ENCODE measurements at regions not wholly inside any gene's neighbourhood (a gene's known extent, or its start where the extent isn't known, plus 50 kb on each side); places are given as distances from the start of the nearest gene placed in this dataset.

GRCh38 chr11:20311444-20311843 is 52.1 kb upstream of the HTATIP2 start:
- Histone ChIP-seq H3K9me3 (no peaks in the 10 kb centered on the region), H3K27ac (no peak overlapping the region), H3K4me1 (no peaks in the 10 kb centered on the region), H3K4me3 (no peak overlapping the region), H3K27me3 (no peaks in the 10 kb centered on the region), H3K36me3 (replicated peaks in 1 of 2; ENCODE audit: insufficient read depth in 1 of 2, low read depth in 2 of 2) (no peaks in the 10 kb centered on the region)
- intact Hi-C loops (cut with DNase I) = no loop called here
- TF ChIP-seq CTCF (IDR thresholded peaks at IDR 0.05) (no peak), POLR2A (IDR thresholded peaks at IDR 0.05) (no peak)
- no peak for DNase-seq
- ATAC-seq = no peak
- WGBS, 2 donors = 70 to 72% methylated on average over 5 of the region's 5 CpGs

GRCh38 chr11:20310596-20311394 is 52.7 kb upstream of the HTATIP2 start:
- TF ChIP-seq CTCF (IDR thresholded peaks at IDR 0.05) (no peak), POLR2A (IDR thresholded peaks at IDR 0.05) (no peak)
- intact Hi-C loops (cut with DNase I) = no loop called here
- H3K4me1 ChIP-seq = no peaks in the 10 kb centered on the region
- H3K27ac ChIP-seq = no peak overlapping the region
- no peak for ATAC-seq
- H3K36me3 ChIP-seq (replicated peaks in 1 of 2; ENCODE audit: insufficient read depth in 1 of 2, low read depth in 2 of 2) = no peaks in the 10 kb centered on the region
- no peaks in the 10 kb centered on the region for H3K27me3 ChIP-seq
- WGBS, 2 donors = 67 to 77% methylated on average over 11 of the region's 11 CpGs
- no peak overlapping the region for H3K4me3 ChIP-seq
- no peak for DNase-seq
- H3K9me3 ChIP-seq = no peaks in the 10 kb centered on the region

- Histone ChIP-seq H3K36me3 (replicated peaks in 1 of 2; ENCODE audit: insufficient read depth in 1 of 2, low read depth in 2 of 2) (no peaks in the 10 kb centered on the region), H3K27me3 (no peaks in the 10 kb centered on the region), H3K4me3 (no peak overlapping the region), H3K4me1 (no peaks in the 10 kb centered on the region), H3K27ac (no peak overlapping the region), H3K9me3 (no peaks in the 10 kb centered on the region)
- intact Hi-C loops (cut with DNase I) = no loop called here
- WGBS, 2 donors = 35 to 38% methylated on average over 9 of the region's 9 CpGs
- ATAC-seq (no peak), DNase-seq (no peak)
- TF ChIP-seq POLR2A (IDR thresholded peaks at IDR 0.05) = no peak
- TF ChIP-seq CTCF (IDR thresholded peaks at IDR 0.05) = no peak
Observed at GRCh38 chr11:20310137-20310536, 53.4 kb upstream of the HTATIP2 start.

GRCh38 chr11:20309231-20310025 is 54.1 kb upstream of the HTATIP2 start:
- intact Hi-C loops (cut with DNase I) = no loop called here
- no peak overlapping the region for H3K4me3 ChIP-seq
- ATAC-seq = no peak

More at GRCh38 chr11:20309231-20310025, 54.1 kb upstream of the HTATIP2 start:
- no peak for DNase-seq
- TF ChIP-seq CTCF (IDR thresholded peaks at IDR 0.05) = no peak
- TF ChIP-seq POLR2A (IDR thresholded peaks at IDR 0.05) = no peak
- Histone ChIP-seq H3K27me3 (no peaks in the 10 kb centered on the region), H3K36me3 (replicated peaks in 1 of 2; ENCODE audit: insufficient read depth in 1 of 2, low read depth in 2 of 2) (no peaks in the 10 kb centered on the region), H3K27ac (no peak overlapping the region), H3K4me1 (no peaks in the 10 kb centered on the region), H3K9me3 (no peaks in the 10 kb centered on the region)
- 77 to 79% methylated on average over 5 of the region's 5 CpGs for WGBS, 2 donors

Data from body of pancreas (tissue), 4 donors.